Mammary epithelial cell (primary cell): ENCODE measurements at regions not wholly inside any gene's neighbourhood (a gene's known extent, or its start where the extent isn't known, plus 50 kb on each side); places are given as distances from the start of the nearest gene placed in this dataset.

Source experiments
- CTCF ChIP-seq, 2 donors: IDR thresholded peaks in 1 of 2; conservative IDR thresholded peaks in 1 of 2; 2 replicates each; pipeline ENCODE4 v1.5.1; 2011 to 2012; ENCODE audit warnings: inconsistent platforms in 2 of 2, low read length in 2 of 2, mild to moderate bottlenecking in 2 of 2, control low read depth in 1 of 2, low read depth in 1 of 2; ENCODE audit not compliant: insufficient read depth in 1 of 2; ENCODE audit errors: extremely low read depth in 1 of 2
- EZH2 ChIP-seq: IDR thresholded peaks from 2 replicates; pipeline ENCODE4 v1.6.1; 2012; ENCODE audit warnings: low read length, inconsistent platforms, borderline replicate concordance

DNA sequence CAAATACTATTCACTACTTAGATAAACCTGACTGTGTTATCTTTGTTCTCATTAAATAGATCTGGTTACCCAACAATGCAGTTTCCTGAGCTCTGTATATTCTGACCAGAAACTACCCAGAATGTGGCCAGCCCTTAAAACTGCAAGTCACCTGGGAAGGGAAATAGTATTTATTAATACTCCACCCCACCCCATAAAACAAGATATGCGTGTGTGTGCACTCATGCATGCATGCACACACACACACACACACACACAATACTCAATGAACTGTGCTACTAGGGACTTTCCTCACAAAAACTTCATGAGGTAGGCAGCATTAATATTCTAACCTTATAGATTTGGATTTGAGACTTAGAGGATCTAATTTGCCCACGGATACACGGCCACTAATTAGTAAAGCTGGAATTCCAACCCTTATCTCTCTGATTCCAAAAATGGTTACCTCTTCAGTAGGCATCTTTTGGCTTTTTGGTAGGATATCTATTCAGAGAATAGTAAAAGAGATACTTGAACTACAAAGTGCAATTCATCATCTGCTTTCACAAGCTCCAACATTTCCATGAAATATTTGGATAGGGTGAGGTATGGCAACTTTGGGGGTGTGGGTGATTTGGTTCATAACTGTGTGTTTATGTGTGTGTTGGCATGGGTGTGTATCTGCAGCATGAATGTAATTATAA is 197.0 kb upstream of the CFAP20DC start:
- TF ChIP-seq CTCF (conservative IDR thresholded peaks at IDR 0.05 in 1 of 2, IDR thresholded peaks at IDR 0.05 in 1 of 2; ENCODE audit: extremely low read depth in 1 of 2, insufficient read depth in 1 of 2, low read depth in 1 of 2, low read length in 2 of 2), result no peak
- TF ChIP-seq EZH2, result no peak
